ENCODE measurements at regions not wholly inside any gene's neighbourhood (a gene's known extent, or its start where the extent isn't known, plus 50 kb on each side); places are given as distances from the start of the nearest gene placed in this dataset.

DNA sequence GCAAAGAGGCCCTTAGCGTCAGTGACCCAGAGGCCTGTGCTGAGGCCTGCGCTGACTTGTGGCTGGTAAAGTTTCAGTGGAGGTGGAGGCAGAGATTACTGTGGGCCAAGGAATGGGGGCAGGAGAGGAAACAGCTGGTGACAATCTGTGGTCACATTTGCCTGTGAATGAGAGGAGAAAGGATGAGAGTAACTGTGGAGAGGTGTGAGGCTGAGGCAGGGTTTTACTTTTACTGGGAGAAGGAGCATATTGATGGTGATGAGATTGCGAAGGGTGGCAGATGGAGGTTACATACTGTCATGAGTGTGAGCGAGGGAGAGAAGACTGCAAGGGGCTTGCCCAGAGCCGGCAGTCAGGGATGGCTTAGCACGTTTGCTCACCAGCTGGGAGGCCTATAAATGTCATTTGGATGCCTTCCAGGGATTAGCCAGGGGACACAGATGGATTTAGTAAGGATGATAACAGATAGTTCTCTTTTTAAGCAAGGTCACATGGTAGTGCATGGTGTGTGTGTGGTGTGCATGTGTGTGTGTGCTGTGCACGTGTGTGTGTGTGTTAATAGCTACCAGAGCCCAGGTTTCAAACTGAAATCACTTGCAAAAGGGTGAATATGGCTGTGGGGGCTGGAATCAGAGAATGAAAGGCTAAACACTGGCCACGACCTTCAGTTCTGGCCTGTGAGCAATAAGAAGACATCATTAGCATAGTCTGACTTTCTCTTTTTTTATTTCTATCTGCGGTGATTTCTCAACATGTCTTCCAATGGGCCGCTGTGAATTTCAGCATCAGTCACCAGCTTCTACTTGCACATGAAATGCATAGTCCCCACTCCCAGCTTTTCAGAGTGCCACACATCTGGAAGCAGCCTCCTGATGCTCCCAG lies 291.5 kb upstream of the ZNF32 start:
- TF ChIP-seq, protein P1, sequence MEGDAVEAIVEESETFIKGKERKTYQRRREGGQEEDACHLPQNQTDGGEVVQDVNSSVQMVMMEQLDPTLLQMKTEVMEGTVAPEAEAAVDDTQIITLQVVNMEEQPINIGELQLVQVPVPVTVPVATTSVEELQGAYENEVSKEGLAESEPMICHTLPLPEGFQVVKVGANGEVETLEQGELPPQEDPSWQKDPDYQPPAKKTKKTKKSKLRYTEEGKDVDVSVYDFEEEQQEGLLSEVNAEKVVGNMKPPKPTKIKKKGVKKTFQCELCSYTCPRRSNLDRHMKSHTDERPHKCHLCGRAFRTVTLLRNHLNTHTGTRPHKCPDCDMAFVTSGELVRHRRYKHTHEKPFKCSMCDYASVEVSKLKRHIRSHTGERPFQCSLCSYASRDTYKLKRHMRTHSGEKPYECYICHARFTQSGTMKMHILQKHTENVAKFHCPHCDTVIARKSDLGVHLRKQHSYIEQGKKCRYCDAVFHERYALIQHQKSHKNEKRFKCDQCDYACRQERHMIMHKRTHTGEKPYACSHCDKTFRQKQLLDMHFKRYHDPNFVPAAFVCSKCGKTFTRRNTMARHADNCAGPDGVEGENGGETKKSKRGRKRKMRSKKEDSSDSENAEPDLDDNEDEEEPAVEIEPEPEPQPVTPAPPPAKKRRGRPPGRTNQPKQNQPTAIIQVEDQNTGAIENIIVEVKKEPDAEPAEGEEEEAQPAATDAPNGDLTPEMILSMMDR (IDR thresholded peaks at IDR 0.05) = no peak
- no peak for TF ChIP-seq POLR2A (IDR thresholded peaks at IDR 0.05)
